ENCODE measurements at regions not wholly inside any gene's neighbourhood (a gene's known extent, or its start where the extent isn't known, plus 50 kb on each side); places are given as distances from the start of the nearest gene placed in this dataset.

DNA sequence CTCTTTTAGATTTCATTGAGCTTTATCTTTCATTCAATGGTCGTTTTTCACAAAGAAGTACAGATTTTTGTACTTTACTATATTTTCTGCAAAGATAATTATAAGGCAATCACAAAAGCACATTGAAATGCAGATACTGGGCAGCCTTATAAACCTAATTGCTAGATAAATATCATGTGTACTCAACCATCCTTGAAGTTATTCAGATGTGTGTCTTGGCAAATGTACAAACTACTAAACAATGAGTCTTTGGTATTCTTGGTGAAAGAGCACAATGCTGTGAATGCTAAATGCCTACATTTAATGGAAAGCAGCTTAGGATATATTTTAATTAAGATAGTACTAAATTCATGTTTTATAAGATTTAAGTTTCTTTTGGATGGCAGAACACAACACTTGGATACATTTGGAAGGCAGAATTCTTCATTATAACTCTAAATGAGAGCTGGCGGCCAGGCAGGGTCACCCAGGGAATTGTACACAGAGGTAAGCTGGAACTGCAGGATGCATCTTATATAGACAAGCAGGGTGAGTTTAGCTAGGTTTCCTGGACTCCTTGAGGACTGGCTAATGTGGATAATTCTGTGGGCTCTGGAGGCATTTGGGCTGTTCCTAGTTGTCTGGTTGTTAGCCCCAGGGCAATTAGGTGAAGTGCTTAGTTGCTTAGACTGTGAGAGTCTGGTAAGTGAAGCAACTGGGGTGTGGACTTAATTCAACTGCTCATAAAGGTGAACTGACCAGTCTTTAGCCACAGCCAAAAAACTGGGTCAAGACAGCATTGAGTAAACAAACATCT lies 286.6 kb downstream of the PCDH20 start:
- ChIA-PET CTCF (no interaction called here), POLR2A (ENCODE audit: unreplicated experiment) (no interaction called here)
- Histone ChIP-seq H3K9me3 (ENCODE audit: insufficient read depth, low read depth) (no peaks in the 10 kb centered on the region), H3K4me1 (replicated peaks; ENCODE audit: insufficient read depth) (no peaks in the 10 kb centered on the region), H3K27ac (no peak overlapping the region), H3K36me3 (ENCODE audit: low read depth) (no peaks in the 10 kb centered on the region), H3K4me2 (no peak overlapping the region), H3K79me2 (ENCODE audit: low read depth) (no peaks in the 10 kb centered on the region), H3K9me2 (ENCODE audit: insufficient read depth) (no peaks in the 10 kb centered on the region), H3K4me3 (no peak overlapping the region), H3F3A (ENCODE audit: insufficient read depth, low read depth) (no peaks in the 10 kb centered on the region), H3K27me3 (ENCODE audit: insufficient read depth, low read depth) (no peaks in the 10 kb centered on the region), H4K20me1 (ENCODE audit: insufficient read depth) (no peaks in the 10 kb centered on the region), H2AFZ (no peak overlapping the region)
- TF ChIP-seq, protein P1, sequence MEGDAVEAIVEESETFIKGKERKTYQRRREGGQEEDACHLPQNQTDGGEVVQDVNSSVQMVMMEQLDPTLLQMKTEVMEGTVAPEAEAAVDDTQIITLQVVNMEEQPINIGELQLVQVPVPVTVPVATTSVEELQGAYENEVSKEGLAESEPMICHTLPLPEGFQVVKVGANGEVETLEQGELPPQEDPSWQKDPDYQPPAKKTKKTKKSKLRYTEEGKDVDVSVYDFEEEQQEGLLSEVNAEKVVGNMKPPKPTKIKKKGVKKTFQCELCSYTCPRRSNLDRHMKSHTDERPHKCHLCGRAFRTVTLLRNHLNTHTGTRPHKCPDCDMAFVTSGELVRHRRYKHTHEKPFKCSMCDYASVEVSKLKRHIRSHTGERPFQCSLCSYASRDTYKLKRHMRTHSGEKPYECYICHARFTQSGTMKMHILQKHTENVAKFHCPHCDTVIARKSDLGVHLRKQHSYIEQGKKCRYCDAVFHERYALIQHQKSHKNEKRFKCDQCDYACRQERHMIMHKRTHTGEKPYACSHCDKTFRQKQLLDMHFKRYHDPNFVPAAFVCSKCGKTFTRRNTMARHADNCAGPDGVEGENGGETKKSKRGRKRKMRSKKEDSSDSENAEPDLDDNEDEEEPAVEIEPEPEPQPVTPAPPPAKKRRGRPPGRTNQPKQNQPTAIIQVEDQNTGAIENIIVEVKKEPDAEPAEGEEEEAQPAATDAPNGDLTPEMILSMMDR (conservative IDR thresholded peaks at IDR 0.05): no peak
- TF ChIP-seq EZH2 (IDR thresholded peaks at IDR 0.05; ENCODE audit: low read depth): no peak
- no TSS peak for BruUV-seq (replicated peaks)
- intact Hi-C loops (cut with micrococcal nuclease; ENCODE audit: unreplicated experiment): no loop called here
- no peak for DNase-seq

DNA sequence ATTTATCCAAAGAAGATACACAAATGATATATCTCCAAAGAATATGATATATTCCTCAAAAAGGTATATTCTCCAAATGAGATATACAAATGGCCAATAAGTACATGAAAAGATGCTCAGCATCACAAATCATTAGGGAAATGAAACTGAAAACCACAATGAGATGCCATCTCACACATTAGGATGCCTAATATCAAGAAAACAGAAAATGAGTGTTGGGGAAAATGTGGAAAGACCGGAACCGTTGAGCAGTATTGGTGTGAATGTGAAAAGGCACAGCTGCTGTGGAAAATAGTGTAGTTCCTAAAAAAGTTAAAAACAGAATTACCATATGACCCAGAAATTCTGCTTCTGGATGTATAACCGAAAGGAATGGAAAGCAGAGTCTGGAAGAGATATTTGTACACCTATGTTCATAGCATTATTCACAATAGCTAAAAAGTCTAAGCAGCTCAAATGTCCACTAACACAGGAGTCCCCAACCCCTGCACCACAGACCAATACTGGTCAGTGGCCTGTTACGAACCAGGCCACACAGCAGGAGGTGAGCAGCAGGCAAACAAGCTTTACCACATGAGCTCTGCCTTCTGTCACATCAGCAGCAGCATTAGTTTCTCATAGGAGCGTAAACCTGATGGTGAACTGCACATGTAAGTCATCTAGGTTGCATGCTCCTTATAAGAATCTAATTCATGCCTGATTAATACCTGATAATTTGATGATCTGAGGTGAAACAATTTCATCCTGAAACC lies 291.9 kb downstream of the PCDH20 start:
- Histone ChIP-seq H4K20me1 (ENCODE audit: insufficient read depth) (no peaks in the 10 kb centered on the region), H3K9me3 (ENCODE audit: insufficient read depth, low read depth) (no peaks in the 10 kb centered on the region), H3K4me3 (no peak overlapping the region), H3K4me1 (replicated peaks; ENCODE audit: insufficient read depth) (no peaks in the 10 kb centered on the region), H3K79me2 (ENCODE audit: low read depth) (no peaks in the 10 kb centered on the region), H3K27me3 (ENCODE audit: insufficient read depth, low read depth) (no peaks in the 10 kb centered on the region), H3K36me3 (ENCODE audit: low read depth) (no peaks in the 10 kb centered on the region), H3F3A (ENCODE audit: insufficient read depth, low read depth) (no peaks in the 10 kb centered on the region), H3K9me2 (ENCODE audit: insufficient read depth) (no peaks in the 10 kb centered on the region), H3K27ac (no peak overlapping the region), H2AFZ (no peak overlapping the region), H3K4me2 (no peak overlapping the region)
- POLR2A ChIA-PET (ENCODE audit: unreplicated experiment): no interaction called here
- intact Hi-C loops (cut with micrococcal nuclease; ENCODE audit: unreplicated experiment): no loop called here
- BruUV-seq (replicated peaks): no TSS peak
- TF ChIP-seq, protein P1 (conservative IDR thresholded peaks at IDR 0.05): no peak
- no peak for TF ChIP-seq EZH2 (IDR thresholded peaks at IDR 0.05; ENCODE audit: low read depth)
- no peak for DNase-seq
- CTCF ChIA-PET: no interaction called here

DNA sequence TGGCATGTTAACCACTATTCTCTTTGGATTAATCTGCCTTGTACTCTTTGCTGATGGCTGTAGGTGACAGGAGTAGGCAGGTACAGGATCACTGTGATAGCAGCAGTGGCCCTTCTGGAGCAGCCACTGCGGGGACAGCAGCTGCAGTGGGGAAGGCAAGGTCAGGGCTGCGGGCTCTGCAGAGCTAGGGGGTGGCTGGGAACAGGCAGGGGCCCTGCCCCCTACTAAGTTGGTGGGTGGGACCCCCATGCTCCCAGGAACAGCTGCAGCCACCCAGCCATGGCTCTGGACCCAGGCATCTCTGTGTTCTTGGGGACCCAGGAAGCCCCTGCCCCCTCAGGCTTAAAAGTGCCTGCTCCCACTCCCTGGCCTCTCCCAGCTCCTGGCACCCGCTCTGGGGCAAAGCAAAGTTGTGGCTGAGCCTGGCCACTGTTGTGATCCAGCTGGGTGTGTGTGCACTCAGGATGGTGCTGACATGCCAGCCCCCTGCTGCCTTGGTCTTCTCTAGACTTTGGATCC lies 302.4 kb downstream of the PCDH20 start:
- TF ChIP-seq EZH2 (IDR thresholded peaks at IDR 0.05; ENCODE audit: low read depth): no peak
- POLR2A ChIA-PET (ENCODE audit: unreplicated experiment): no interaction called here
- Histone ChIP-seq H3K27ac (no peak overlapping the region), H2AFZ (no peak overlapping the region), H3K4me1 (replicated peaks; ENCODE audit: insufficient read depth) (no peaks in the 10 kb centered on the region), H3K79me2 (ENCODE audit: low read depth) (no peaks in the 10 kb centered on the region), H3K27me3 (ENCODE audit: insufficient read depth, low read depth) (no peaks in the 10 kb centered on the region), H3K4me3 (no peak overlapping the region), H3K9me2 (ENCODE audit: insufficient read depth) (no peaks in the 10 kb centered on the region), H3K4me2 (no peak overlapping the region), H4K20me1 (ENCODE audit: insufficient read depth) (no peaks in the 10 kb centered on the region), H3K36me3 (ENCODE audit: low read depth) (no peaks in the 10 kb centered on the region), H3K9me3 (ENCODE audit: insufficient read depth, low read depth) (no peaks in the 10 kb centered on the region), H3F3A (ENCODE audit: insufficient read depth, low read depth) (no peaks in the 10 kb centered on the region)
- intact Hi-C loops (cut with micrococcal nuclease; ENCODE audit: unreplicated experiment): no loop called here
- CTCF ChIA-PET: no interaction called here
- no TSS peak for BruUV-seq (replicated peaks)
- no peak for DNase-seq
